PC-9 (cell line): ENCODE measurements at regions not wholly inside any gene's neighbourhood (a gene's known extent, or its start where the extent isn't known, plus 50 kb on each side); places are given as distances from the start of the nearest gene placed in this dataset.

Experiments
- BruUV-seq: library from RNA; stranded (reverse); fragments of 400-500 nt; replicated peaks from 2 replicates; lab custom pipeline; 2021; lab: Mats Ljungman, UMichigan
- CTCF ChIA-PET: fragments of 300-600 bp; sonication (Branson Sonifier 250); formaldehyde crosslinking; loops from one replicate; lab custom pipeline; 2022; ENCODE audit warnings: antibody characterized with exemption; lab: Charles Lee
- POLR2A ChIA-PET: fragments of 300-600 bp; sonication (Branson Sonifier 250); formaldehyde crosslinking; loops from one replicate; lab custom pipeline; 2022; ENCODE audit warnings: antibody characterized with exemption; ENCODE audit not compliant: unreplicated experiment; lab: Charles Lee
- DNase-seq, 2 experiments: peaks; one replicate each; pipeline versions ENCODE4 v3.0.0 to v3.0.0-alpha.2; 2015 to 2022; ENCODE audit warnings: mixed read lengths in 1 of 2
- H2AFZ ChIP-seq: fragments of 200-600 bp; sonication (generic); 2 replicates; pipeline ENCODE4 v1.8.1; 2017; ENCODE audit warnings: antibody characterized with exemption
- H3F3A ChIP-seq: fragments of 200-600 bp; sonication (generic); 2 replicates; pipeline ENCODE4 v1.8.1; 2017; ENCODE audit warnings: antibody characterized with exemption, mild to moderate bottlenecking, low read depth; ENCODE audit not compliant: insufficient read depth
- H3K27ac ChIP-seq: fragments of 200-600 bp; sonication (generic); 2 replicates; pipeline ENCODE4 v1.6.1; 2016; ENCODE audit warnings: mixed run types
- H3K27me3 ChIP-seq: fragments of 200-600 bp; sonication (generic); 2 replicates; pipeline ENCODE4 v1.6.1; 2016; ENCODE audit warnings: low read depth, mixed run types; ENCODE audit not compliant: insufficient read depth
- H3K36me3 ChIP-seq: fragments of 200-600 bp; sonication (generic); 2 replicates; pipeline ENCODE4 v1.6.1; 2016; ENCODE audit warnings: low read depth, mixed run types
- H3K4me1 ChIP-seq: fragments of 200-600 bp; sonication (generic); replicated peaks from 2 replicates; pipeline ENCODE4 v1.6.1; 2016; ENCODE audit warnings: mixed run types; ENCODE audit not compliant: insufficient read depth
- H3K4me2 ChIP-seq: fragments of 200-600 bp; sonication (generic); 2 replicates; pipeline ENCODE4 v1.6.1; 2017; ENCODE audit warnings: mixed run types
- H3K4me3 ChIP-seq: fragments of 200-600 bp; sonication (generic); 2 replicates; pipeline ENCODE4 v1.6.1; 2016; ENCODE audit warnings: mixed run types
- H3K79me2 ChIP-seq: fragments of 200-600 bp; sonication (generic); 2 replicates; pipeline ENCODE4 v1.6.1; 2017; ENCODE audit warnings: low read depth, mixed run types
- H3K9me2 ChIP-seq: fragments of 200-600 bp; sonication (generic); 2 replicates; pipeline ENCODE4 v1.8.1; 2017; ENCODE audit warnings: mild to moderate bottlenecking; ENCODE audit not compliant: insufficient read depth
- H3K9me3 ChIP-seq: fragments of 200-600 bp; sonication (generic); 2 replicates; pipeline ENCODE4 v1.8.1; 2016; ENCODE audit warnings: low read depth; ENCODE audit not compliant: insufficient read depth
- H4K20me1 ChIP-seq: fragments of 200-600 bp; sonication (generic); 2 replicates; pipeline ENCODE4 v1.8.1; 2017; ENCODE audit not compliant: insufficient read depth
- EZH2 ChIP-seq: fragments of 200-600 bp; sonication (generic); IDR thresholded peaks from 2 replicates; pipeline ENCODE4 v1.8.0; 2017; ENCODE audit warnings: antibody characterized with exemption, low read depth
- intact Hi-C: fragments of 100-400 bp; cut with micrococcal nuclease; formaldehyde crosslinking; loops from one replicate; pipeline ENCODE4 v1.10.0; 2022; ENCODE audit not compliant: unreplicated experiment
- TF ChIP-seq, protein P1 (sequence below): fragments of 200-600 bp; sonication (generic); conservative IDR thresholded peaks from 2 replicates; pipeline ENCODE4 v1.6.1; 2017; ENCODE audit warnings: mixed run types, antibody characterized with exemption, mild to moderate bottlenecking, moderate library complexity

- no peaks in the 10 kb centered on the region for H3F3A ChIP-seq
- no peaks in the 10 kb centered on the region for H3K27me3 ChIP-seq
- no peaks in the 10 kb centered on the region for H3K9me2 ChIP-seq
- no TSS peak for BruUV-seq
- ChIA-PET POLR2A (no interaction called here), CTCF (interaction anchor here (0.6 kb wide), 1 partner anchor 737 kb away, joined by 11 read pairs; no protein-coding TSS in a partner anchor)
- intact Hi-C loops: no loop called here
- no peaks in the 10 kb centered on the region for H3K36me3 ChIP-seq
- no peak overlapping the region for H3K4me3 ChIP-seq
- no peaks in the 10 kb centered on the region for H3K79me2 ChIP-seq
- TF ChIP-seq, protein P1, sequence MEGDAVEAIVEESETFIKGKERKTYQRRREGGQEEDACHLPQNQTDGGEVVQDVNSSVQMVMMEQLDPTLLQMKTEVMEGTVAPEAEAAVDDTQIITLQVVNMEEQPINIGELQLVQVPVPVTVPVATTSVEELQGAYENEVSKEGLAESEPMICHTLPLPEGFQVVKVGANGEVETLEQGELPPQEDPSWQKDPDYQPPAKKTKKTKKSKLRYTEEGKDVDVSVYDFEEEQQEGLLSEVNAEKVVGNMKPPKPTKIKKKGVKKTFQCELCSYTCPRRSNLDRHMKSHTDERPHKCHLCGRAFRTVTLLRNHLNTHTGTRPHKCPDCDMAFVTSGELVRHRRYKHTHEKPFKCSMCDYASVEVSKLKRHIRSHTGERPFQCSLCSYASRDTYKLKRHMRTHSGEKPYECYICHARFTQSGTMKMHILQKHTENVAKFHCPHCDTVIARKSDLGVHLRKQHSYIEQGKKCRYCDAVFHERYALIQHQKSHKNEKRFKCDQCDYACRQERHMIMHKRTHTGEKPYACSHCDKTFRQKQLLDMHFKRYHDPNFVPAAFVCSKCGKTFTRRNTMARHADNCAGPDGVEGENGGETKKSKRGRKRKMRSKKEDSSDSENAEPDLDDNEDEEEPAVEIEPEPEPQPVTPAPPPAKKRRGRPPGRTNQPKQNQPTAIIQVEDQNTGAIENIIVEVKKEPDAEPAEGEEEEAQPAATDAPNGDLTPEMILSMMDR: no peak
- no peak for TF ChIP-seq EZH2
- no peak overlapping the region for H3K4me2 ChIP-seq
- no peaks in the 10 kb centered on the region; the same call in 1 of the 2 replicates for H4K20me1 ChIP-seq
- no peak overlapping the region for H3K27ac ChIP-seq
- no peaks in the 10 kb centered on the region for H3K9me3 ChIP-seq
- H2AFZ ChIP-seq: no peak overlapping the region
- H3K4me1 ChIP-seq: no peaks in the 10 kb centered on the region
- no peak for DNase-seq
These were observed 866.9 kb upstream of the LRRTM1 start for GRCh38 chr2:81171447-81171846.

GRCh38 chr2:81163583-81163982 lies 859.0 kb upstream of the LRRTM1 start:
- Histone ChIP-seq H3K4me2 (no peak overlapping the region), H3K27me3 (no peaks in the 10 kb centered on the region), H3K4me3 (no peak overlapping the region), H3F3A (no peaks in the 10 kb centered on the region), H3K9me2 (no peaks in the 10 kb centered on the region), H4K20me1 (no peaks in the 10 kb centered on the region), H3K9me3 (no peaks in the 10 kb centered on the region), H3K27ac (no peak overlapping the region), H3K79me2 (no peaks in the 10 kb centered on the region), H3K4me1 (no peaks in the 10 kb centered on the region), H2AFZ (no peak overlapping the region), H3K36me3 (no peaks in the 10 kb centered on the region)
- TF ChIP-seq, protein P1: no peak
- TF ChIP-seq EZH2: no peak
- CTCF ChIA-PET: no interaction called here
- intact Hi-C loops: no loop called here
- no TSS peak for BruUV-seq
- POLR2A ChIA-PET: no interaction called here
- DNase-seq: no peak

GRCh38 chr2:81158505-81158904 lies 854.0 kb upstream of the LRRTM1 start:
- no peak overlapping the region for H3K4me3 ChIP-seq
- no peaks in the 10 kb centered on the region for H3K36me3 ChIP-seq
- H3K4me2 ChIP-seq: no peak overlapping the region
- BruUV-seq: no TSS peak
- ChIA-PET CTCF (no interaction called here), POLR2A (no interaction called here)
- H3F3A ChIP-seq: no peaks in the 10 kb centered on the region
- no peak overlapping the region for H2AFZ ChIP-seq
- H3K4me1 ChIP-seq: no peaks in the 10 kb centered on the region
- no peaks in the 10 kb centered on the region for H3K27me3 ChIP-seq
- no peaks in the 10 kb centered on the region for H3K9me2 ChIP-seq
- no peaks in the 10 kb centered on the region for H3K9me3 ChIP-seq
- intact Hi-C loops: no loop called here
- no peak overlapping the region for H3K27ac ChIP-seq
- TF ChIP-seq, protein P1: no peak
- no peak for TF ChIP-seq EZH2
- no peak for DNase-seq
- H4K20me1 ChIP-seq: no peaks in the 10 kb centered on the region
- no peaks in the 10 kb centered on the region for H3K79me2 ChIP-seq
